Astrocyte of the spinal cord (primary cell): ENCODE measurements at regions not wholly inside any gene's neighbourhood (a gene's known extent, or its start where the extent isn't known, plus 50 kb on each side); places are given as distances from the start of the nearest gene placed in this dataset.

ENCODE experiments used
- DNase-seq: peaks from one replicate; pipeline ENCODE4 v3.0.0; 2011; ENCODE audit warnings: low read depth, low spot score
- H3K4me3 ChIP-seq: 2 replicates; pipeline ENCODE4 v1.5.1; 2011; ENCODE audit warnings: low read depth, mild to moderate bottlenecking, low read length, moderate library complexity
- in situ Hi-C: cut with HindIII; loops from 2 replicates; pipeline ENCODE4 v1.10.0; 2017; ENCODE audit warnings: low sequenced_read_pairs
- TF ChIP-seq, protein P1 (sequence below): IDR thresholded peaks from 2 replicates; pipeline ENCODE4 v1.5.1; 2012; ENCODE audit warnings: low read depth, mild to moderate bottlenecking, low read length, inconsistent platforms

DNA sequence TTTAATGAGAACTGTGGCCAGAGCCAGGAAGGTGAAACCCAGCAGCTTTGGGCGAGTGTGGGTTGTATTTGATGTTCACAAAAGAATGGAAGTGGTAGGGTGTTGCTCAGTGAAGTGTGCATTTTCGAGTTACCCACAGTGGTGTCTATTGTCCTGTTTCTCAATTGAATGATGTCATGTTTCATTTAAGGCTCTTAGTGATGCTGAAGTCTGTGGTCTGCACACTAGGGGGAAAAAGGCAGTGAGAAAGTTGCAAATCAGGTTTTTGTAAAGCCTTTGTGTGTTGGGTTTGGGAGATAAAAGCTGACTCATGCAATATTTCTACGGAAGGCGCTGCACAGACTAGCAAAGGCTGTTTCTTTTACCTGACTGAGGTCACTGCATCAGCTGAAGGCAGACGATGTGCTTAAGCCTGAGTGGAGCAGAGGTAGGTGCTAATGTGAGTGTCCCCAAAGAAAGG lies 121.1 kb downstream of the PLEKHG1 start:
- TF ChIP-seq, protein P1, sequence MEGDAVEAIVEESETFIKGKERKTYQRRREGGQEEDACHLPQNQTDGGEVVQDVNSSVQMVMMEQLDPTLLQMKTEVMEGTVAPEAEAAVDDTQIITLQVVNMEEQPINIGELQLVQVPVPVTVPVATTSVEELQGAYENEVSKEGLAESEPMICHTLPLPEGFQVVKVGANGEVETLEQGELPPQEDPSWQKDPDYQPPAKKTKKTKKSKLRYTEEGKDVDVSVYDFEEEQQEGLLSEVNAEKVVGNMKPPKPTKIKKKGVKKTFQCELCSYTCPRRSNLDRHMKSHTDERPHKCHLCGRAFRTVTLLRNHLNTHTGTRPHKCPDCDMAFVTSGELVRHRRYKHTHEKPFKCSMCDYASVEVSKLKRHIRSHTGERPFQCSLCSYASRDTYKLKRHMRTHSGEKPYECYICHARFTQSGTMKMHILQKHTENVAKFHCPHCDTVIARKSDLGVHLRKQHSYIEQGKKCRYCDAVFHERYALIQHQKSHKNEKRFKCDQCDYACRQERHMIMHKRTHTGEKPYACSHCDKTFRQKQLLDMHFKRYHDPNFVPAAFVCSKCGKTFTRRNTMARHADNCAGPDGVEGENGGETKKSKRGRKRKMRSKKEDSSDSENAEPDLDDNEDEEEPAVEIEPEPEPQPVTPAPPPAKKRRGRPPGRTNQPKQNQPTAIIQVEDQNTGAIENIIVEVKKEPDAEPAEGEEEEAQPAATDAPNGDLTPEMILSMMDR = no peak
- no peak overlapping the region for H3K4me3 ChIP-seq
- DNase-seq = peak; percentile 88
- in situ Hi-C loops = no loop called here

- TF ChIP-seq, protein P1 = no peak
- in situ Hi-C loops = no loop called here
- no peak overlapping the region for H3K4me3 ChIP-seq
- no peak for DNase-seq
Measured at GRCh38 chr6:150721418-150722266, 122.0 kb downstream of the PLEKHG1 start.

GRCh38 chr6:150722614-150723344 lies 123.1 kb downstream of the PLEKHG1 start:
- no peak overlapping the region for H3K4me3 ChIP-seq
- in situ Hi-C loops = no loop called here
- no peak for DNase-seq
- TF ChIP-seq, protein P1 = no peak

- in situ Hi-C loops = no loop called here
- TF ChIP-seq, protein P1 = no peak
- DNase-seq = no peak
- H3K4me3 ChIP-seq = no peak overlapping the region
Measured at GRCh38 chr6:150723345-150723658, 123.6 kb downstream of the PLEKHG1 start.

DNA sequence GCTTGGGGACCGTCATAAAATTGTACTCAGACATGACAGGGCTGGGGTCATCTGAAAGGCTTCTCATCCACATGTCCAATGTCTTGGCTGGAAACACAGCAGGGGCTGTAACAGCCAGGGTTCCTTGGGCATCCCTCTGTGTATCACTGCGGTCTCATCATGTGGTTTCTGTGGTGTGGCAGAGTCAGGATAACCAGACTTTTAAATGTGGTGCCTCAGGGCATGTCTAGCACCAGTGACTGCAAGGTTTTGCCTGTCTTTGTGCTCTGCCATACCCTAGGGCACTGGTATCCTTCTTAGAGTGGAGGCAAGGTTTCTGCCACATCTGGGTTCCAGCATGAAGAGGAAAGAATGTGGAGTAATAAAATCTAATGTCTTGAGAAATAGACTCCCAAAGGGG lies 124.2 kb downstream of the PLEKHG1 start:
- DNase-seq = no peak
- TF ChIP-seq, protein P1 = no peak
- H3K4me3 ChIP-seq = no peak overlapping the region
- in situ Hi-C loops = no loop called here

- in situ Hi-C loops = no loop called here
- DNase-seq = no peak
- TF ChIP-seq, protein P1 = no peak
- no peak overlapping the region for H3K4me3 ChIP-seq
Measured at GRCh38 chr6:150725795-150726194, 126.1 kb downstream of the PLEKHG1 start.
